Neuron (in vitro differentiated cells): ENCODE measurements at regions not wholly inside any gene's neighbourhood (a gene's known extent, or its start where the extent isn't known, plus 50 kb on each side); places are given as distances from the start of the nearest gene placed in this dataset.
"Not testable (repeated sequence)": the region's sequence is repeated elsewhere in the genome, so short reads cannot be mapped to it uniquely, and the experiment has no call there.

Experiments
- H2AFZ ChIP-seq: one replicate; pipeline ENCODE4 v1.6.1; 2013; ENCODE audit warnings: low read depth, mild to moderate bottlenecking, inconsistent platforms, low read length, moderate library complexity
- H3K27me3 ChIP-seq: one replicate; pipeline ENCODE4 v1.6.1; 2013; ENCODE audit warnings: low read length; ENCODE audit not compliant: insufficient read depth
- H3K36me3 ChIP-seq: one replicate; pipeline ENCODE4 v1.6.1; 2013; ENCODE audit warnings: low read length; ENCODE audit not compliant: insufficient read depth
- H3K4me1 ChIP-seq: one replicate; pipeline ENCODE4 v1.6.1; 2013; ENCODE audit warnings: low read length; ENCODE audit not compliant: insufficient read depth
- H3K4me3 ChIP-seq: 2 replicates; pipeline ENCODE4 v1.5.1; 2013; ENCODE audit warnings: mild to moderate bottlenecking, low read length, moderate library complexity
- H3K9me3 ChIP-seq: one replicate; pipeline ENCODE4 v1.6.1; 2013; ENCODE audit warnings: low read length

DNA sequence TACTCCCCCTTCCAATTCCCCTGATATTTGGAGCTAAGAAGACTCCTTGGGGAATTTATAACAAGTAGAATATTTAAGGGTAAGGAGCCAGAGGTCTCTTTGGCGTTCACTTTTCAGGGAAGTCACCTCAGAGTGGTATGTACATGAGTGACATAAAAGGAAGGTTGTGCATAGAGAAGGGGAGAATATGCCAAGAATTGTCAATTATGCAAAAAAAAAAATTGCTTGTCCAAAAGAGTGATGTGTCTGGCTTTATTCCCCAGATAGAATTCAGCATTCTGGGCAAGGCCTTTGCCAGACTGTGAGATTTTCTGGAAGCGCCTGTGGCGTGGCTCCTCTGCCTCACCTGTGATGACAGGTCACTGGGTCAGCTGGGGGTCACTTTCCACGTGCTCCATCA lies 170.2 kb downstream of the MIAT start:
- H2AFZ ChIP-seq = no peak overlapping the region

DNA sequence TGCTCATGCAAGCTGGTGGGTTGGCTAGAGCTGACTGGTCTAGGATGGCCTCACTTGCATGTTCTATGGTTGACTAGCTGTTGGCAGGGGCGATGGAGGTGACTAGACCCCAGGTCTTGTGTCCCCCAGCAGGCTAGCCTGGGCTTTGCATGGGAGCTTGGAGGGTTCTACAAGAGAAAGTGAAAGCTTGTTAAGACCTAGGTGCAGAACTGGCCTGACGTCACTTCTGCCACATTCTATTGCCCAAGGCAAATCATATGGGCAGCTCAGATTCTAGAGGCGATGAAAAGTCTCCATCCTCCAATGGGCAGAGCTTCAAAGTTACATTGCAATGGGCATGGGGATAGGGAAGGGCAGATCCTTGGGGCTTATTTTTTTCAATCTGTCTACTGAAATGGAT lies 170.9 kb downstream of the MIAT start:
- Histone ChIP-seq H3K4me3 (no peak overlapping the region), H3K27me3 (no peaks in the 10 kb centered on the region), H3K9me3 (no peaks in the 10 kb centered on the region), H2AFZ (no peak overlapping the region), H3K36me3 (no peaks in the 10 kb centered on the region), H3K4me1 (peaks cover 7% of the 10 kb centered on the region)

More for the DNA sequence above, 170.2 kb downstream of the MIAT start:
- no peaks in the 10 kb centered on the region for H3K27me3 ChIP-seq
- H3K36me3 ChIP-seq = no peaks in the 10 kb centered on the region
- no peaks in the 10 kb centered on the region for H3K9me3 ChIP-seq
- peaks cover 7% of the 10 kb centered on the region for H3K4me1 ChIP-seq
- no peak overlapping the region for H3K4me3 ChIP-seq

DNA sequence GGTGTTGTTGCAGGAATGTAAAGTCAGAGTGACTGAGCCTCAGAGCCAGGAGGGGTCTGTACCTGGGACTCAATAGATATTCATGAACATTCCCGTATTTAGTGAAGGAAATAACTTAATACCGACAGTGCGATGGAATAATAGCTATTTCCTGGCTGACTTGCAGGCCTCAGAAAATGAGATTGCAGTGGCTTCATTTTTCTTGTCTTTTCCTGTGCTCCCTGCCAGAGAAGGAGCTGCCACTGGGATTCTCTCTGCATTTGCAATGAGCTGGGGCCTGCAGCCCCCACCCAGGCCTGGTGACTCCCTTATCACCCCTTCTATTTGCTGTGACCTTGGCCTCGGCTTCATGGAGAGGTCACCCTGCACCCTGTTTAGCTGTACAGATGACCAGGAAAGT lies 173.4 kb downstream of the MIAT start:
- no peaks in the 10 kb centered on the region for H3K27me3 ChIP-seq
- H3K4me3 ChIP-seq = no peak overlapping the region
- H3K9me3 ChIP-seq = no peaks in the 10 kb centered on the region
- H2AFZ ChIP-seq = no peak overlapping the region
- no peaks in the 10 kb centered on the region for H3K36me3 ChIP-seq
- H3K4me1 ChIP-seq = peaks cover 7% of the 10 kb centered on the region

DNA sequence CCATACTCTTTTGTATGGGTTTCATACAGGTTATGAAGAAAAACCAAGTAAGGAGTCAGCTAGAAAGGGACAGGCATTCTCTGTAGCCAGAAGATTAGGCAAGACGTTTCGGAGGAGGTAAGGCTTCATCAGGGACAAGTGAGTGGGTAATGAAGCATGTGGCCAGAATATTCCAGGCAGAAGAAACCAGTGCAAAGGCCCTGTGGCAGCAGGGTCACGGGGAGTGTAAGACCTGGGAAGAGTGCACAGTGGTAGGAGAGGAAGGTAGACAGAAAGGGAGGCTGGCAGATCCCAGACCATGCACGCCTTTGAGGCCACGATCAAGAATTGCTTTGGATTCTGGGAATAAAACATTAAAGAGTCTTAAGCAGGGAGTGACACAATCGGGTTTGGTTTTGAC lies 177.6 kb downstream of the MIAT start:
- no peaks in the 10 kb centered on the region for H3K27me3 ChIP-seq
- H2AFZ ChIP-seq = no peak overlapping the region
- no peaks in the 10 kb centered on the region for H3K9me3 ChIP-seq
- H3K4me1 ChIP-seq = peaks cover 9% of the 10 kb centered on the region
- no peaks in the 10 kb centered on the region for H3K36me3 ChIP-seq
- no peak overlapping the region for H3K4me3 ChIP-seq

DNA sequence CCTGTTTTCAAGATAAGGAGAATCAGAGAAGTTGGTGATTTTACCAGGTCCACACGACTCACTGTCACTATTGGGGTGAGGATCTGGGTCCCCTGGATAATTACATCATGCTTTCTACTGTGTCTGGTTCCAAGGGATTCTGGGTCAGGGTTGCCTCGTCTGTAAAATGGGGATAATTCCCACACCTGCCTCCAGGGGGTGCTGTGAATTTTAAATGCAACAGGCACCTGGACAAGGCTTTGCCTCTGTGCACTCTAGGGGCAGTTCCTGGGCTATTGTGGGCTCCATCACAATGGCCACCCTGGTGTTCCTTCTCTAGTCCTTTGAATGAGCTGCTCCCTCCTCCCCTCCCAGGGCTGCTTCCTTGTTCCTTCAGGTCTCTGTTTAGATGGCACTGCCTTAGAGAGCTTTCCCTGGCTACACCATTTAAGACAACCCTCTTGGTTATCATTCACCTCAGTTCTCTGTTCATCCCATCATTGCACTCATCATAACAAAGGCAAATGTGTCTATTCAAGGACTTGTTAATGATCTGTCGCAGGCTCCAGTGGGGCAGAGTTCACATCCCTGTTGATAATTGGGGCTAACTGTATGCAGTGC lies 178.6 kb downstream of the MIAT start:
- Histone ChIP-seq H3K9me3 (no peaks in the 10 kb centered on the region), H3K4me3 (no peak overlapping the region), H3K36me3 (no peaks in the 10 kb centered on the region), H3K4me1 (peaks cover 3% of the 10 kb centered on the region), H2AFZ (no peak overlapping the region), H3K27me3 (no peaks in the 10 kb centered on the region)

DNA sequence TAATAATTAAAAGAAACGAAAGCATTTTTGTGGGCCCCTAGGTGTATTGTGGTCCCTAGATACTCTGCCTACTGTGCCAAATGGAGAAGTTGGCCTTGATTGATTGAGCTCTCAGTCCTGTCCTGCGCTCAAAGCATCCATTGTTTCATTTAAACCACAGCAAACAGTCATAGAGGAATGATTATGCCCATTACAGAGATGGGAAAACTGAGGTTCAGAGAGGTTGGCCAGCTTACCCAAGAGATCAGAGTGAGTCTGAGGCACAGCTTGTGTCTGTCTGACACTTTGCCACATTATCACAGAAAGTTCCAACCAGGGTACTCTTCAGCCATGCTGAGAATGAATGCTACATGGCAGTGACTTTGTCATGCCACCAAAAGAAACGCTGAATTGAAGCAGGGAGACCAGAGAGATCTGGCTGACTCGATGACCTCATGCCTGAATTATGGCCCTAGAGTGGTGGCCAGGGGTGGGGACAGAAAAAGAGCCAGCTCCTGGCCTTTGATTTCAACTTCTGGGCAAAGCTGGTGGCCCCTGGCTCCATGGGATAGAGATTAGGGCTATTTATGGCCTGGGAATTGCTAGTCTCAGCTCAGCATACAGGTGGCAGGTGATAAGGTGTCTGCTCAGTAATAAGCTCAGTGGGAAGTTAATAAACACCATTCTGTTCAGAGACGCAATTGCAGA lies 180.5 kb downstream of the MIAT start:
- Histone ChIP-seq H3K4me3 (no peak overlapping the region), H3K4me1 (peaks cover 4% of the 10 kb centered on the region), H3K27me3 (no peaks in the 10 kb centered on the region), H2AFZ (no peak overlapping the region), H3K9me3 (no peaks in the 10 kb centered on the region), H3K36me3 (no peaks in the 10 kb centered on the region)

DNA sequence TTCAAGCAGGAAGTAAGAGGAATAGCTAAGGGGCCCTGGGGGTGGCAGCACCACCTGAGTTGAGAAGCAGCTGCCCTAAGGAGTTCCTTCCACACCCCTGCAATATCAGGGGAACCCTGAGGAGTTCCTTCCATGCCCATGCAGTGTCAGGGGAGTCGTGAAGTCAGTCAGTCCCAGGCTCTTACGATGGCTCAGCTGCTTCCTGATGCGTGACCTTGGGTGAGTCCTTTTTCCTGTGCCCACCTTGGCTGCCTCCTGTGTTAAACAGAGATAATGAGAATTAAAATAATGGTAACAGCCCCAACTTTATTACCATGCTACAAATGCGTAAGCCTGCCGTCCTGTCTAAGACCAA lies 181.1 kb downstream of the MIAT start:
- Histone ChIP-seq H3K9me3 (no peaks in the 10 kb centered on the region), H3K4me1 (peaks cover 4% of the 10 kb centered on the region), H3K4me3 (no peak overlapping the region), H3K36me3 (no peaks in the 10 kb centered on the region), H2AFZ (no peak overlapping the region), H3K27me3 (no peaks in the 10 kb centered on the region)

DNA sequence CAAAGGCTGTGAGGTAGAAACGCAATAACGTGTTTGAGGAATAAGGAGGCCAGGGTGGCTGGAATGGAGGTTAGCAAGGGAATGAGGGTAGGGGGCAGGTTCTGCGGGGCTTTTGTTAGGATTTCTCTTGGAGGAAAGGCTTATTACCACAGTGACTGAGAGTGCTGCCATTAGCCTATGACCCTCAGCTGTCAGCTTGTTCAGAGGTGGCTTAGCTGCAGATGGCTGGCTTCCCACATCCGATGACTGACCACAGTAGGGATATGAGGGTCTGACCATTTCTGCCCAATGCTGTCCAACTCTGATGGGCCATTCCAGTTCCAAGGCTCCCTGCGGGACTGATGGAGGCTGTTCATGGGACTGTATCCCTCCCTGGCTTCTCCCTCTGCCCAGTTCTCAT lies 181.8 kb downstream of the MIAT start:
- Histone ChIP-seq H2AFZ (no peak overlapping the region), H3K9me3 (no peaks in the 10 kb centered on the region), H3K27me3 (no peaks in the 10 kb centered on the region), H3K4me3 (no peak overlapping the region), H3K4me1 (peaks cover 4% of the 10 kb centered on the region), H3K36me3 (no peaks in the 10 kb centered on the region)

DNA sequence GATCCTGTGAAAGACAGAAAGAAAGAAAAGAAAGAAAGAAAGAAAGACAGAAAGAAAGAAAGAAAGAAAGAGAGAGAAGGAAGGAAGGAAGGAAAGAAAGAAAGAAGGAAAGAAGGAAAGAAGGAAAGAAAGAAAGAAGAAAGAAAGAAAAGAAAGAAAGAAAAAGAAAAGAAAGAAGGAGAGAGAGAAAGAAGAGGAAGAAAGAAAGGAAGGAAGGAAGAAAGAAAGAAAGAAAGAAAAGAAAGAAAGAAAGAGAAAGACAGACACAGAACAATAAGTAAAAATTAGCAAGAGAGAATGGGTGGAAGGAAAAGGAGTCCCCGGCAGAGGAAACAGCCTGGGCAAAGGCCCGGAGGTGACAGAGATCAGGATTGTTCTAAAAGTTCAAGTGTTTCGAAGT lies 183.4 kb downstream of the MIAT start:
- not testable (repeated sequence) for H3K9me3 ChIP-seq, H3K36me3 ChIP-seq, H3K27me3 ChIP-seq, H2AFZ ChIP-seq, H3K4me1 ChIP-seq, H3K4me3 ChIP-seq

DNA sequence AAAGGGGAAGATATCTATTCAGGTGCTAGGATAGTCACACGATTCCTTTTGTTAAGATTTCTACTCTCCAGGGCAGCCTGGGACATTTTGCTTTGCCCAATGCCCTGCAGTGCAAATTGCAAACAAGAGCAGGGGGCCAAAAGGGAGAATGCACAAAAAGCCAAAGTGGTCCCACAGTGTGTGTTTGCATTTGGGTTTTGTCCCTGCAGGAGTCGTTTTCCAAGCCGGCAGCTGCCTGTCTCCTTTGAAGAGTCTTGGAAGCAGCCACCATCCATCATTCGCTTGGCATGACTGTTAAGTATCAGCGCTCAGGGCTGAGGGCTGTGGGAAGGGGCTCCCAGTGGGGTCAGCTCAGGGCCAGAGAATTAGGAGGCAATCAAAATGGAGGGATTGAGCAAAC lies 184.7 kb downstream of the MIAT start:
- no peaks in the 10 kb centered on the region for H3K9me3 ChIP-seq
- no peaks in the 10 kb centered on the region for H3K27me3 ChIP-seq
- no peaks in the 10 kb centered on the region for H3K36me3 ChIP-seq
- H3K4me1 ChIP-seq = peaks cover 2% of the 10 kb centered on the region
- no peak overlapping the region for H3K4me3 ChIP-seq
- H2AFZ ChIP-seq = no peak overlapping the region

DNA sequence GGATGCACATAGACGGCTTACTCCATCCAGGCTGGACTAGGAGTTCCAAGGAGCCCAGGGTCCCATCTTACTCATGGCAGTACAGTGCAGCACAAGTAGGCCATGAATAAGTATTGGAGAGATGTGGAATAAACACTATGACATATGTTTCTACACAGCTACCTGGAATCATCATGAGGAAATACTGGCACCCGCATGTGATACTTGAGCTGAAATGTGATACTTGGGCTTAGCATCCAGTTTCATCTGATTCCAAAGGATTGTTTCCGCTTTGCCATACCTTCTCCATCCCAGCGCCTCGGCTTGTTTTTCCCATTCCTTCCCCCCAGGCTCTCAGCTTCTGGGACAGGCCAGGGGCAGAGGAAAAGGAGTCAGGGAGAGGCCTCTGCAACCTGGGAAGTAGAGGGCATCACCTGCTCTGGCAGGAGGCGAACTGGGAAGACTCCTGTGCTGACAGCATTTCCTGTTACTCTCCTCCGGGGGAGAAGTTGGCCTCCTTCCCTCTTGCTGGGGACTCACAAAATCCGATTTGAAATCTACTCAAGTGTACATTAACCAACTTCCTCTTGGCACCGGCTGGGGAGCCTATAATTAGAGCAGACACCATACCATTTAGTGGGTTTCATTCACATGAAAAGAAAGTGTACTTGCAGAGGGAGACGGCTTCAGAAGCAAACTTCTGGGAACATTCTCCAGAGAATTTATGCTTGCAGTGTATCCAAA lies 187.8 kb downstream of the MIAT start:
- Histone ChIP-seq H3K4me3 (no peak overlapping the region), H3K4me1 (peaks cover 6% of the 10 kb centered on the region), H3K27me3 (no peaks in the 10 kb centered on the region), H2AFZ (no peak overlapping the region), H3K9me3 (no peaks in the 10 kb centered on the region), H3K36me3 (no peaks in the 10 kb centered on the region)

DNA sequence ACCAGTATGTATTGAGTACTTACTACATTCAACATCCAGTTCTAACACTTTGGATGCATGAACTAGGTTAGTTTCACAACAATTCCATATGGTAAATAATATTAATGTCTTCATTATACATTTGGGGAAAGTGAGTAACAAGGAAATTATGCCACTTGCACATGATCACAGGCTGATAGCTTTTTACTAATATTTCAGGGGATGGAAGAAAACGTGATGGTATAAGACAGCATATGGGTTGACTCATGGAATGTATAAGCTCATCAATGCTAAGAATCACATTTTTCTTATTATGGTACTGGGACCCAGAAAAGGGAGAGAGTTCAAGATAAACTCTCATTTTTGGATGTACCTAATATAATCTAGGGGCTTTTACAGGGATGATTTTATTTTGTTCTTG lies 188.7 kb downstream of the MIAT start:
- H3K4me1 ChIP-seq = peaks cover 6% of the 10 kb centered on the region
- no peak overlapping the region for H3K4me3 ChIP-seq
- H3K27me3 ChIP-seq = no peaks in the 10 kb centered on the region
- H2AFZ ChIP-seq = no peak overlapping the region
- H3K9me3 ChIP-seq = no peaks in the 10 kb centered on the region
- H3K36me3 ChIP-seq = no peaks in the 10 kb centered on the region

DNA sequence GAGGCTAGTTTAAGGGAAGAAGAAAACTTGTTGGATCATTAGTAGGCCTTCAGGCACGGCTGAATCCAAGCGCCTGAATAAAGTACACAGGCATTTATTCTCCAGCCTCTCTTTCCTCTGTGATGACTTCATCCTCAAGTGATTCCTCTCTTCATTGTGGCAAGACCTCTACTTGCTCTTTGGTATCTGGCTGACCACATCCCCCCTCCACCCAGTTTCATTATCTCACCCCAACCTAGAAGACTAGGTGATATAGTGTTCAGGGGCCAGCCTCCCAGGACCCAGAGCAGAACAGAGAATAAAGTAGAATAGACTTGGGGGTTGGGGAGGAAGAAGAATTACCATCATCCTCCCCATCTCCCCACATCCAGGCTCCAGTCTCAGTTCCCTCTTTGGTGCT lies 189.3 kb downstream of the MIAT start:
- Histone ChIP-seq H3K9me3 (no peaks in the 10 kb centered on the region), H2AFZ (no peak overlapping the region), H3K27me3 (no peaks in the 10 kb centered on the region), H3K4me1 (peaks cover 6% of the 10 kb centered on the region), H3K4me3 (no peak overlapping the region), H3K36me3 (no peaks in the 10 kb centered on the region)
